ENCODE measurements at regions not wholly inside any gene's neighbourhood (a gene's known extent, or its start where the extent isn't known, plus 50 kb on each side); places are given as distances from the start of the nearest gene placed in this dataset.

GRCh38 chr3:178226094-178226493 is 310.1 kb upstream of the KCNMB2 start:
- H3K79me2 ChIP-seq (ENCODE audit: control insufficient read depth in 1 of 2, insufficient read depth in 2 of 2, low read length in 2 of 2) = no peaks in the 10 kb centered on the region
- no peak overlapping the region for H2AFZ ChIP-seq (ENCODE audit: low read length)
- H4K20me1 ChIP-seq (replicated peaks in 1 of 2; ENCODE audit: control insufficient read depth in 1 of 2, insufficient read depth in 2 of 2, low read length in 2 of 2) = no peaks in the 10 kb centered on the region
- H3K36me3 ChIP-seq (ENCODE audit: control insufficient read depth in 2 of 4, insufficient read depth in 4 of 4, low read length in 3 of 4) = no peaks in the 10 kb centered on the region
- H2BK120ac ChIP-seq (replicated peaks; ENCODE audit: low read depth, low read length) = no peak overlapping the region
- H3K27me3 ChIP-seq (replicated peaks in 1 of 4; ENCODE audit: control insufficient read depth in 3 of 4, extremely low read depth in 1 of 4, insufficient read depth in 3 of 4, low read length in 3 of 4) = no peaks in the 10 kb centered on the region
- no peaks in the 10 kb centered on the region for H3K79me1 ChIP-seq (ENCODE audit: low read depth, low read length)
- H4K5ac ChIP-seq (ENCODE audit: insufficient read length, low read depth, low read length) = no peak overlapping the region
- no peak overlapping the region for H3K56ac ChIP-seq (replicated peaks; ENCODE audit: insufficient read length, low read depth, low read length)
- no peak overlapping the region for H3K9ac ChIP-seq (replicated peaks in 1 of 4; ENCODE audit: extremely low read depth in 1 of 4, low read depth in 3 of 4, low read length in 3 of 4)
- no peak overlapping the region for H4K8ac ChIP-seq (ENCODE audit: extremely low read depth, insufficient read depth, low read length)
- no peak for DNase-seq (ENCODE audit: low read depth in 1 of 2, low spot score in 2 of 2)
- H2AK5ac ChIP-seq (ENCODE audit: low read depth, low read length) = no peak overlapping the region
- H2BK20ac ChIP-seq (ENCODE audit: low read length) = no peak overlapping the region
- POLR2A ChIA-PET (ENCODE audit: partially characterized antibody) = no interaction called here
- H2BK15ac ChIP-seq (ENCODE audit: low read length) = no peak overlapping the region
- H3K4me1 ChIP-seq (replicated peaks in 1 of 4; ENCODE audit: control insufficient read depth in 3 of 4, insufficient read depth in 4 of 4, low read length in 3 of 4) = no peaks in the 10 kb centered on the region
- FAIRE-seq = no peak
- H3K27ac ChIP-seq (ENCODE audit: low read depth, low read length) = no peak overlapping the region
- H3K4me3 ChIP-seq (ENCODE audit: extremely low read depth in 1 of 4, insufficient read depth in 2 of 4, low read depth in 3 of 4, low read length in 4 of 4) = no peak overlapping the region
- H3K9me3 ChIP-seq (ENCODE audit: insufficient read depth in 2 of 2, low read depth in 1 of 2, low read length in 1 of 2) = peaks cover 5 to 9% of the 10 kb centered on the region in 2 experiments; a peak in 2 of 4 replicates
- no peak overlapping the region for H2BK12ac ChIP-seq (ENCODE audit: low read depth, low read length)
- CTCF ChIA-PET (ENCODE audit: partially characterized antibody) = no interaction called here
- H4K91ac ChIP-seq (replicated peaks; ENCODE audit: insufficient read length, low read length) = no peak overlapping the region
- no peak overlapping the region for H3K23ac ChIP-seq (ENCODE audit: insufficient read length)
- no peak overlapping the region for H3K4me2 ChIP-seq (ENCODE audit: insufficient read depth in 1 of 2, low read depth in 2 of 2, low read length in 2 of 2)
- H3K4ac ChIP-seq (replicated peaks; ENCODE audit: insufficient read length, low read depth, low read length) = no peak overlapping the region
- no peak overlapping the region for H3K14ac ChIP-seq (ENCODE audit: insufficient read length)
- WGBS, 2 experiments (ENCODE audit: extremely low coverage in 1 of 2, insufficient coverage in 1 of 2, insufficient read length in 1 of 2, insufficient replicate concordance in 2 of 2, low coverage in 1 of 2, low lambda C conversion rate in 2 of 2, missing lambda C conversion rate in 1 of 2) = 92% methylated on average over 2 of the region's 2 CpGs; no CpG with 5 or more reads in 1 of the 2 experiments
- no peak overlapping the region for H3K18ac ChIP-seq (ENCODE audit: extremely low read depth, low read length)
- no peak overlapping the region for H2BK5ac ChIP-seq (ENCODE audit: low read depth, low read length)
- no peaks in the 10 kb centered on the region; the same call in 1 of the 2 replicates for H3K23me2 ChIP-seq (ENCODE audit: low read depth, low read length)
- TF ChIP-seq SP1 (IDR thresholded peaks at IDR 0.05; ENCODE audit: low read depth, low read length) = no peak
- no peak for TF ChIP-seq FOSL1 (IDR thresholded peaks at IDR 0.05; ENCODE audit: insufficient read depth, low read depth, low read length)
- no peak for TF ChIP-seq YY1 (IDR thresholded peaks at IDR 0.05; ENCODE audit: low read depth, low read length)
- TF ChIP-seq BACH1 (IDR thresholded peaks at IDR 0.05; ENCODE audit: low read length) = no peak
- no peak for TF ChIP-seq SRF (IDR thresholded peaks at IDR 0.05; ENCODE audit: low read depth, low read length)
- TF ChIP-seq RFX5 (IDR thresholded peaks at IDR 0.05; ENCODE audit: borderline replicate concordance, low read depth, low read length) = no peak
- no peak for TF ChIP-seq RBBP5 (IDR thresholded peaks at IDR 0.05; ENCODE audit: borderline replicate concordance, low read depth, low read length)
- TF ChIP-seq, protein P1, sequence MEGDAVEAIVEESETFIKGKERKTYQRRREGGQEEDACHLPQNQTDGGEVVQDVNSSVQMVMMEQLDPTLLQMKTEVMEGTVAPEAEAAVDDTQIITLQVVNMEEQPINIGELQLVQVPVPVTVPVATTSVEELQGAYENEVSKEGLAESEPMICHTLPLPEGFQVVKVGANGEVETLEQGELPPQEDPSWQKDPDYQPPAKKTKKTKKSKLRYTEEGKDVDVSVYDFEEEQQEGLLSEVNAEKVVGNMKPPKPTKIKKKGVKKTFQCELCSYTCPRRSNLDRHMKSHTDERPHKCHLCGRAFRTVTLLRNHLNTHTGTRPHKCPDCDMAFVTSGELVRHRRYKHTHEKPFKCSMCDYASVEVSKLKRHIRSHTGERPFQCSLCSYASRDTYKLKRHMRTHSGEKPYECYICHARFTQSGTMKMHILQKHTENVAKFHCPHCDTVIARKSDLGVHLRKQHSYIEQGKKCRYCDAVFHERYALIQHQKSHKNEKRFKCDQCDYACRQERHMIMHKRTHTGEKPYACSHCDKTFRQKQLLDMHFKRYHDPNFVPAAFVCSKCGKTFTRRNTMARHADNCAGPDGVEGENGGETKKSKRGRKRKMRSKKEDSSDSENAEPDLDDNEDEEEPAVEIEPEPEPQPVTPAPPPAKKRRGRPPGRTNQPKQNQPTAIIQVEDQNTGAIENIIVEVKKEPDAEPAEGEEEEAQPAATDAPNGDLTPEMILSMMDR (IDR thresholded peaks at IDR 0.05; ENCODE audit: control extremely low read depth in 1 of 3, insufficient read depth in 1 of 3, low read depth in 1 of 3, low read length in 3 of 3) = no peak
- no peak for TF ChIP-seq BRCA1 (IDR thresholded peaks at IDR 0.05; ENCODE audit: low read depth, low read length)
- TF ChIP-seq KDM1A (IDR thresholded peaks at IDR 0.05; ENCODE audit: borderline replicate concordance, low read length) = no peak
- TF ChIP-seq SP2 (IDR thresholded peaks at IDR 0.05; ENCODE audit: low read length) = no peak
- no peak for TF ChIP-seq SIX5 (IDR thresholded peaks at IDR 0.05; ENCODE audit: low read depth, low read length)
- TF ChIP-seq, protein P2, sequence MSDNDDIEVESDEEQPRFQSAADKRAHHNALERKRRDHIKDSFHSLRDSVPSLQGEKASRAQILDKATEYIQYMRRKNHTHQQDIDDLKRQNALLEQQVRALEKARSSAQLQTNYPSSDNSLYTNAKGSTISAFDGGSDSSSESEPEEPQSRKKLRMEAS (IDR thresholded peaks at IDR 0.05) = no peak
- TF ChIP-seq CEBPB (IDR thresholded peaks at IDR 0.05; ENCODE audit: low read depth, low read length) = no peak
